ENCODE measurements at regions not wholly inside any gene's neighbourhood (a gene's known extent, or its start where the extent isn't known, plus 50 kb on each side); places are given as distances from the start of the nearest gene placed in this dataset.

DNA sequence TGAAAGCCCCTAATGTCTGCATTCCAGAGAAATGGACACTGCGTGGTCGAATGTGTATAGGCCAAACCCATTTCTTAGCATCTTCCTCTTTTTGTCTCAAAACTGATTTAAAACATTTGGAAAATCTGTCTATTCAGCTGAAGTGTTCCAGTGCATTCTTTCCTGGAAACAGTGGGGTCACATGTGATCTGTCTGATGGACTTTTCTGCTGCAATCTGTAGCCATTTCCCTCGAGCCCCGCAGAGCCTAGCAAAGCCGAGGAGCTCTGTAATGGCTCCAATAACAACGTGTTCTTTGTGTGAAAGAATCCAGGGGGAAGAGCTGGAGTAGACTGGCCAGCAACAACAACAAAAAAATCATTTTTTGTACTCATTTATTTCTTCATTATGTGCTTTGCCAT is 329.3 kb downstream of the BARHL2 start:
- TF ChIP-seq, protein P1, sequence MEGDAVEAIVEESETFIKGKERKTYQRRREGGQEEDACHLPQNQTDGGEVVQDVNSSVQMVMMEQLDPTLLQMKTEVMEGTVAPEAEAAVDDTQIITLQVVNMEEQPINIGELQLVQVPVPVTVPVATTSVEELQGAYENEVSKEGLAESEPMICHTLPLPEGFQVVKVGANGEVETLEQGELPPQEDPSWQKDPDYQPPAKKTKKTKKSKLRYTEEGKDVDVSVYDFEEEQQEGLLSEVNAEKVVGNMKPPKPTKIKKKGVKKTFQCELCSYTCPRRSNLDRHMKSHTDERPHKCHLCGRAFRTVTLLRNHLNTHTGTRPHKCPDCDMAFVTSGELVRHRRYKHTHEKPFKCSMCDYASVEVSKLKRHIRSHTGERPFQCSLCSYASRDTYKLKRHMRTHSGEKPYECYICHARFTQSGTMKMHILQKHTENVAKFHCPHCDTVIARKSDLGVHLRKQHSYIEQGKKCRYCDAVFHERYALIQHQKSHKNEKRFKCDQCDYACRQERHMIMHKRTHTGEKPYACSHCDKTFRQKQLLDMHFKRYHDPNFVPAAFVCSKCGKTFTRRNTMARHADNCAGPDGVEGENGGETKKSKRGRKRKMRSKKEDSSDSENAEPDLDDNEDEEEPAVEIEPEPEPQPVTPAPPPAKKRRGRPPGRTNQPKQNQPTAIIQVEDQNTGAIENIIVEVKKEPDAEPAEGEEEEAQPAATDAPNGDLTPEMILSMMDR (IDR thresholded peaks at IDR 0.05): no peak
- no peak for TF ChIP-seq POLR2A (IDR thresholded peaks at IDR 0.05)
